NCI-H2107 treated with DMSO at 0.1 percent for 48 hours (cell line): ENCODE measurements at regions not wholly inside any gene's neighbourhood (a gene's known extent, or its start where the extent isn't known, plus 50 kb on each side); places are given as distances from the start of the nearest gene placed in this dataset.
A peak's percentile ranks its signal among the peaks of the same experiment; 100 is the strongest.
"Not testable (repeated sequence)": the region's sequence is repeated elsewhere in the genome, so short reads cannot be mapped to it uniquely, and the experiment has no call there.

Experiments used
- DNase-seq: peaks from one replicate; lab custom pipeline; 2025; ENCODE audit not compliant: unreplicated experiment; lab: John Stamatoyannopoulos, UW

- DNase-seq, result not testable (repeated sequence)
Measured at GRCh38 chr15:31656915-31657314, 330.3 kb downstream of the KLF13 start.

DNA sequence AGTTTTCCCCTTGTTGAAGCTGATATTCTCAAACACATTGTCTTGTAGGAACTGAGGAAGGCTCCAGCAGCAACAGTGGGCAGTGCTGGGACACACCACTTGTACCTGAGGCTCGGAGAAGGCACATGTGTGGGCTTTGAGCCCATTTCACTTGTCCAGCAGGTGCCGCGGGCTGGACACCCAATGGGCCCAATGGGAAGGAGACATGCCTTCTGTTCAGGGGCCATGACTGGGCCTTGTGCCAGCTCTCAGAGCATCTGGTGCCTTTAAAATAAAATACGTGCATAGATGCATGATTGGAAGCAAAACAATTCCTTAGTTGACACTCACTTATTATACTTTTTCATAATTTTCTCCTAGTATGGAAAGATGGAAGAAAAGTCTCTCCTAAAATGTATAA lies 334.2 kb downstream of the KLF13 start:
- no peak for DNase-seq

GRCh38 chr15:31665732-31666131 lies 339.1 kb downstream of the KLF13 start:
- not testable (repeated sequence) for DNase-seq

- not testable (repeated sequence) for DNase-seq
Measured at GRCh38 chr15:31669158-31669908, 342.7 kb downstream of the KLF13 start.

DNA sequence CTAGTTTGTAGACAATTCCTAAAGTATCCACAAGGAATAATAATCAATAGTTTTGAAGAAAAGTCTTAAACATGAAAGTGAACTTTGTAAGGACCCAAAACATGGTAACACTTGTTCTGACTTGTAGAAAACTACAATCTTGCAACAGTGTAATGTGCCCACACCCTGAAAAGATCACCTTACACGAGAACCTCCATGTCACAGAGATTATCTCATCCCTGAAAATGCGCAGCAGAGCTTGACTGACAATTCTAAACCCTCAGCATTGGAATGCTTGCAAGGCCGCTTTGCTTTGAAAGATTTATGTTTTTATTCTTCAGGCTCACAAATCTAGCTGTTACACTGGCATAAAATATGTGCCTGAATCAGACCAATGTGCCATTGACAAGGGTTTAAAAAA lies 346.6 kb downstream of the KLF13 start:
- DNase-seq, result not testable (repeated sequence)

DNA sequence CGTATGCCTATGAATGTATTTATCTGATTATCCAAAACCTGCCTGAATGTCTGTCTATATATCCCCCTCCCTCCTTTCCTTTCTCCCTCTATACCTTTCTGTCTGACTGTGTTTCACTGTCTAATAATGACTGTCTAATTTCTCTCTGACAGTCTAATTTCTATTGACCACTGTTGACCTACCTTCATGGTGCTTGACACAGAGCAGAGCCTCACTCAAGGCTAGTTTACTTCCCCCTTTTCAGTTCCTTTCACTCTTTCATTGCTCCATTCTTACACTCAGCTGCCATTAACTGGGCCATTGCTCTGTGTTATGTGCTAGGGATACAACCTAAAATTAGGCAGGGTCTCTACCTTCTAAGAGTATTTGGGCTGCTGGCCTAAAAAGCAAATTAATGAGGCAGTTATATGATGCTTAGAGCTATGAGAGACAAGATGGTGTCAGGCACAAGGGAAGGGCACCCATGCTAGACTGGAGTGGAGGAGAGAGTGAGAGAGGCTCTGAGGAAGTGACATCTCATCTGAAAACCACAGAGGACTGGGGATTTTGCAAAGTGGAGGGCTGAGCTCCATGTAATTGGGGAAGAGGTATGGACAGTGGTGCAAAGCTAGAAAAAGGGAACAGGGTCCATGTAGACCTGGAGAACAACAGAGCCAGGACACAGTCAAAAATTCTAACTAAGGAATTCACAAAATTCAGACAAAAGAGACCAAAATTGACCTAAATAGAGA lies 348.6 kb upstream of the CHRNA7 start:
- not testable (repeated sequence) for DNase-seq

GRCh38 chr15:31687088-31687487 lies 343.2 kb upstream of the CHRNA7 start:
- DNase-seq, result not testable (repeated sequence)

- DNase-seq, result not testable (repeated sequence)
Measured at GRCh38 chr15:31696509-31696908, 333.8 kb upstream of the CHRNA7 start.

GRCh38 chr15:31705076-31705678 lies 325.1 kb upstream of the CHRNA7 start:
- DNase-seq, result not testable (repeated sequence)

- DNase-seq, result not testable (repeated sequence)
Measured at GRCh38 chr15:31707944-31708702, 322.2 kb upstream of the CHRNA7 start.

DNA sequence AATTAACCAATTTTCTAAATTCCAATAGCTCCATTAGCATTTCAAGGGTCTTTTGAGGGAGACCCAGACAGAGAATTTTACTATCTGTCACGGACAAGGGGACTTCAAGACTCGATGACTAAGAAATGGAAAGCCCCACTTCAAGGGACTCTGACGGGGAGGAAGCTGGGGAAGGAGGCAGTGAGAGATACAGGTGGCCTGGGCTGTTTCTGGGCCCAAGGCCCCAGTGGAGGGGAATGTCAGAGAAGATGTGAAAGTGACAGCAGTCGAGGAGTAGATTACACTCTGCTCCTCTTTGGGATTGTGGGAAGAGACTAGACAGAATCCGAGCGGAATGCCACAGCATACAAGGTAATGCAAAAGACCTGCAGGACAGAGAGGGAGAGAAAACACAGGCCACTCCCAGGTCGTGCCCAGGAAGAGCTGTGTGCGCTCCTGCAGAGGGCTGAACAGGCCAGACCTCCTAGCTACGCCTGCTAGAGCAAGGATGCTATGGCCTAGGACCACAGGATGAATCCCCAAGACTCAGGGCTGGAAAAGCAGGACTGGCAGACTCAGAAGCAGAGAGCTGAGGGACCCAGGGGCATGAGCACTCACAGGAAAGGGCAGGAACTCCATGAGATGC lies 321.5 kb upstream of the CHRNA7 start:
- not testable (repeated sequence) for DNase-seq

DNA sequence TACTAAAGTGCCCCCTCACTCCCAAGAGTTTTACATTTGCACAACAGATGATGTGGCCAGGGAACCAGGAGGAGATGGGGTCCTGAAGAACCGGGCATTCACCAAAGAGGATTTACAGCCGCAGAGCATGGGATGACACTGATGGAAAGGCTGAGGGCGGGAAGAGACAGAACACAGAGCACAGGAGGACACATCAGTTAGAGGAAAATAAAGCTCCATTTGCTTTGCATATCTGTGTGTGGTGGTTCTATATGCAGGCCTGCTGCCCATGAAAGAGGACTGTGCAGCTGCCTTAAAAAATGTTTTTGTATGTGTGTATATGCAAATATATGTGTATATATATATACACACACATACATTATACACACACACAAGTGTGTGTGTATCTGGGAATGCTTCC lies 320.8 kb upstream of the CHRNA7 start:
- not testable (repeated sequence) for DNase-seq

DNA sequence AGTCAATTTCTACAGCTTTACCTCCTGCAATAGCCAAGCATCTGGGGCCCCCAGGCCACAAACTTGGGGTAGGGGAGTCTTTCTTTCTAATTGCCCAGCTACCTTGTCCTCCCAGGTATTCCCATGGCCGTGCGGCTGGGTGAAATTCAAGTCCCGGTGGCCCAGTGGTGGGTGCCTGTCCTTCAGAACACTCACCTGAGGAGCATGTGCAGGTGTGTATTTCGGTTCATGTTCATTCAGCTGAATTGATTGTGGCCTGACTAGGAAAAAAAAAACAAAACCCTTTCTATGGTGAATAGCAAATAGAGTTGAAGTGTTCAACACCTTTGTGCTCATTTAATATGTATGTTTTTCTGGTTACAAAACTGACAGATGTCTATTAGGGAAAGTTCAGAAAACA lies 319.5 kb upstream of the CHRNA7 start:
- DNase-seq, result peak; percentile 3

- DNase-seq, result not testable (repeated sequence)
Measured at GRCh38 chr15:31715208-31715607, 315.1 kb upstream of the CHRNA7 start.

DNA sequence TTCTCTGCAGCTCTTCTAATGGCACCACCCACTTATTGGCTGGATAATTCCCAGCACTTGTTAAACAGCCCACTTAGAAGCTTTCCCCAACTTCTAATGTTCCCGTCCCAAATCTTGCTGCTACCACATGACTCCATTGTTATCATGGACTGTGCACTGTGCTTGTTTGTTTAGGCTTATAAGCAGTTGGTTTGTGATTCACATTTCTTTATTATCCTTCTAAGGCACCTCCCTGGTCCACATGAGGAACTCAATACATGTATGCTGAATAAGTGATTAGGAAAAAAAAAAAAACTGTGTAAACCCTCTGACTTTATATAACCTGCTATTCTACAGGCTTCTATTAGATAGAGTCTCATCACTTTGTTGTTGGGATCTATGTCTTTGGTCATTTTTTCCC lies 311.7 kb upstream of the CHRNA7 start:
- not testable (repeated sequence) for DNase-seq

- not testable (repeated sequence) for DNase-seq
Measured at GRCh38 chr15:31719396-31720022, 310.8 kb upstream of the CHRNA7 start.

GRCh38 chr15:31723019-31723418 lies 307.3 kb upstream of the CHRNA7 start:
- DNase-seq, result not testable (repeated sequence)

DNA sequence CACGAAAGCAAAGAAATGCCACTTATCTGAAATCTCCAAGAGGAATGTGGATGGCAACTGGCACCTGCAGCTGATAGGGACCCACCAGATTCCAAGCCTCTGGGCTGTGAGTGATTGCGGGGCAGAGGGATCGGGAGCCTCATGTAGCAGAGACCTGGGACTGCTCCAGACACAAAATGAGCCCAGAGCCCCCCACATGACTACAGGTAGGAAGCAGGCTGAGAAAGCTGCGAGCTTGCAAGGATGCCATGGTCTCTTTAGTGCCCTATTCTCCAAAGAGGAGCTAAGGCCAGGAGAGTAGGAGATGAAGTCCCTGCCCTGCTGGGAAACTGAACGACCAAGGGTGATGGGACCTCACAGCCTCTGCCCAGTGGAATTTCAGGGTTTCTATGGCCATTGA lies 305.4 kb upstream of the CHRNA7 start:
- DNase-seq, result not testable (repeated sequence)

- DNase-seq, result not testable (repeated sequence)
Measured at GRCh38 chr15:31725619-31726018, 304.7 kb upstream of the CHRNA7 start.

GRCh38 chr15:31727612-31728011 lies 302.7 kb upstream of the CHRNA7 start:
- peak; percentile 2 for DNase-seq
